ENCODE measurements at regions not wholly inside any gene's neighbourhood (a gene's known extent, or its start where the extent isn't known, plus 50 kb on each side); places are given as distances from the start of the nearest gene placed in this dataset.

DNA sequence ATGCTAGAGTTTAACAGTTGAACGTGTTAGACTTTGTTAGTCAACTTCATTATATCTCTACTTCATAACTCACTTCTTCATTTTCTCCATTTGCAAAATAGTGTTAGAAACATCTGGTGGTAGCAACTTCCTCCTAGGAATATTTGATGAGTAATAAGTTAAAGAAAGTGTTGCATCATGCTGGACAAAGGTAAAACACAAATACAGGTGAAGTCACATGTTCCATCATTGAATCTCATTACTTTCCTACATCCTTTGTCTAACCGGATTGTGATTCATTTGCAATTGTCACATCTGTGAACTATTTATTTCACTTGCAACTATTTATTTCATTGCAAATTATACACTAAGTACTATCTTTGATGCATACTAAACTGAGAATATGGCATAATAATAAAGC lies 186.5 kb downstream of the TUSC7 start:
- Histone ChIP-seq H3K27me3 (no peaks in the 10 kb centered on the region), H3K4me1 (no peaks in the 10 kb centered on the region), H3K36me3 (no peaks in the 10 kb centered on the region), H3K27ac (no peak overlapping the region), H3K4me3 (no peak overlapping the region), H3K9me3 (no peaks in the 10 kb centered on the region)
- no peak for DNase-seq
- no peak for TF ChIP-seq POLR2A (IDR thresholded peaks at IDR 0.05)
- TF ChIP-seq, protein P1, sequence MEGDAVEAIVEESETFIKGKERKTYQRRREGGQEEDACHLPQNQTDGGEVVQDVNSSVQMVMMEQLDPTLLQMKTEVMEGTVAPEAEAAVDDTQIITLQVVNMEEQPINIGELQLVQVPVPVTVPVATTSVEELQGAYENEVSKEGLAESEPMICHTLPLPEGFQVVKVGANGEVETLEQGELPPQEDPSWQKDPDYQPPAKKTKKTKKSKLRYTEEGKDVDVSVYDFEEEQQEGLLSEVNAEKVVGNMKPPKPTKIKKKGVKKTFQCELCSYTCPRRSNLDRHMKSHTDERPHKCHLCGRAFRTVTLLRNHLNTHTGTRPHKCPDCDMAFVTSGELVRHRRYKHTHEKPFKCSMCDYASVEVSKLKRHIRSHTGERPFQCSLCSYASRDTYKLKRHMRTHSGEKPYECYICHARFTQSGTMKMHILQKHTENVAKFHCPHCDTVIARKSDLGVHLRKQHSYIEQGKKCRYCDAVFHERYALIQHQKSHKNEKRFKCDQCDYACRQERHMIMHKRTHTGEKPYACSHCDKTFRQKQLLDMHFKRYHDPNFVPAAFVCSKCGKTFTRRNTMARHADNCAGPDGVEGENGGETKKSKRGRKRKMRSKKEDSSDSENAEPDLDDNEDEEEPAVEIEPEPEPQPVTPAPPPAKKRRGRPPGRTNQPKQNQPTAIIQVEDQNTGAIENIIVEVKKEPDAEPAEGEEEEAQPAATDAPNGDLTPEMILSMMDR (IDR thresholded peaks at IDR 0.05) = no peak

DNA sequence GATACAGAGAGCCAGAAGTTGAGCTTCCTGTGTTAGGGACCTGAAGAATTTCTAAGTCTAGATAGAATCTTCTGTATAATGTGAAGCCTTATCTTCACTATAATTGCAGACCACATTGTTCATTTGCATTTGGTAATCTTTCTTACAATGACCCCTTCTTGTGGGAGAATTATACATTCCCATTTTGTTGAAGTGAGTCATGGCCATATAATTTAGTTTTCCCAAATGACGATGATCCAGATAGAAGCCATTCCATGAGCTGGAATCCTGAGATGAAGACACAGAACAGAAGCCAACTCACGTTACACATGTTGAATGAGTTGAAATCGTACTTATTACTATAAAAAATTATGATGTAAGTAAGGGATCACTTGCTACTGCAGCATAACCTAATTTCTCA lies 187.8 kb downstream of the TUSC7 start:
- Histone ChIP-seq H3K4me1 (no peaks in the 10 kb centered on the region), H3K27me3 (no peaks in the 10 kb centered on the region), H3K36me3 (no peaks in the 10 kb centered on the region), H3K9me3 (no peaks in the 10 kb centered on the region), H3K4me3 (no peak overlapping the region), H3K27ac (no peak overlapping the region)
- no peak for DNase-seq
- TF ChIP-seq POLR2A (IDR thresholded peaks at IDR 0.05) = no peak
- TF ChIP-seq, protein P1 (IDR thresholded peaks at IDR 0.05) = no peak

DNA sequence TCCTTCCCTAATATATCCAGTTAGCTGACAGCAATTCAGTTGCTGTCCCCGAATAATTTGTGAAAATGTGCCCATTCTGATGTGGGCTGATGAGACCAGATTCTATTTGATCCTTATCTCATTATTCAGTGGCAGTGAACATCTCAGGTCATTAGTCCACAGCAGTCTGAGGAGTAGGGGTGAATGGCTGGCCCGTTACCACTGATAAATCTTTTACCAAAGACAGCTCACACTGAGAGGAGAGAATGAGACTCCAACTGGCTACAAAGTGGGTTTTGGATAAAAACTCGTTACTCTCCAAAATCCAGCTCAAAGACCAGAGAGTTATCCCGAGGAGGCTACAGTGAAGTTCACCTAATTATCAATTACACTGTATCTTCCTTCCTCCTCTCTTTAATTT lies 189.7 kb downstream of the TUSC7 start:
- no peaks in the 10 kb centered on the region for H3K36me3 ChIP-seq
- TF ChIP-seq, protein P1 (IDR thresholded peaks at IDR 0.05) = no peak
- TF ChIP-seq POLR2A (IDR thresholded peaks at IDR 0.05) = no peak
- H3K4me1 ChIP-seq = no peaks in the 10 kb centered on the region

DNA sequence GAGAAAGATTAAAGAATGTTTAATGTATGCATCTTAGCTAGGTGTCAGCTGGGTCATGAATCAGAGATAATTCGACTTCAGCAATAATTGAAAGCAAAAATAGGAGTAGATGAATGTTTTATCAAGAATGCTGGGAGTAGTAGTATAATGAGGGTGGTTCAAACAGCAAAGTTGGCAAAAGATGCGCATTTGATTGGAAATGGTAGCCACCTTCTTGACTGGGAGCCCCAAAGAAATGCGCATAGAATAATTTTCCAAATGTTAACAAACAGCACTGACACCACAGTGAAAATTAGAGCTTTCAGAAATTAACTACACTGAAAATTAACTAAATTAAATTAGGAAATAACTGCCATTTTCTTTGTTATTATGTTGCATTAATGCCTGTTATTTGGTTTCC lies 195.8 kb downstream of the TUSC7 start:
- Histone ChIP-seq H3K9me3 (no peaks in the 10 kb centered on the region), H3K36me3 (no peaks in the 10 kb centered on the region), H3K4me1 (no peaks in the 10 kb centered on the region), H3K4me3 (no peak overlapping the region), H3K27me3 (no peaks in the 10 kb centered on the region), H3K27ac (no peak overlapping the region)
- TF ChIP-seq, protein P1 (IDR thresholded peaks at IDR 0.05) = no peak
- TF ChIP-seq POLR2A (IDR thresholded peaks at IDR 0.05) = no peak
- no peak for DNase-seq

More for the DNA sequence above, 189.7 kb downstream of the TUSC7 start:
- Histone ChIP-seq H3K4me3 (no peak overlapping the region), H3K9me3 (no peaks in the 10 kb centered on the region), H3K27ac (no peak overlapping the region), H3K27me3 (no peaks in the 10 kb centered on the region)
- no peak for DNase-seq

DNA sequence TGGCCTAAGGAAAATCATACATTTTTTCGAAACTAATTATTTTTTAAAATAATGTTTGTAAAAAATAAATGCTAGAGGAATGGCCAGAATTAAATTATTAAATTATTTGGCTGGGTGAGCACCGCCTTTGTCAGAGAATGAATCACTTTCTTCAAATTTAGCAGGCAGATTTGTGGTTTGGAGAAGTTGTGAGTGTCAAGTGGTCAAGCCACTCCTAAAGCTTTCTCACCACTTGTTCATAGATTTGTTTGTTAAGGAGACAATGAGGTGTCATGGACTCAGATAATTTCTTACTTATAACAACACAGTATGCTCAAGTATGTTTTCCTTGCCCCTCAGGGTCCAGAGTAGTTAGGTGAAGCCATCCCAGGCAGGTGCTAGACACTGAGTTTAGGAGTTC lies 196.2 kb downstream of the TUSC7 start:
- Histone ChIP-seq H3K4me3 (no peak overlapping the region), H3K27ac (no peak overlapping the region), H3K27me3 (no peaks in the 10 kb centered on the region), H3K36me3 (no peaks in the 10 kb centered on the region), H3K9me3 (no peaks in the 10 kb centered on the region), H3K4me1 (no peaks in the 10 kb centered on the region)
- TF ChIP-seq POLR2A (IDR thresholded peaks at IDR 0.05) = no peak
- no peak for DNase-seq

DNA sequence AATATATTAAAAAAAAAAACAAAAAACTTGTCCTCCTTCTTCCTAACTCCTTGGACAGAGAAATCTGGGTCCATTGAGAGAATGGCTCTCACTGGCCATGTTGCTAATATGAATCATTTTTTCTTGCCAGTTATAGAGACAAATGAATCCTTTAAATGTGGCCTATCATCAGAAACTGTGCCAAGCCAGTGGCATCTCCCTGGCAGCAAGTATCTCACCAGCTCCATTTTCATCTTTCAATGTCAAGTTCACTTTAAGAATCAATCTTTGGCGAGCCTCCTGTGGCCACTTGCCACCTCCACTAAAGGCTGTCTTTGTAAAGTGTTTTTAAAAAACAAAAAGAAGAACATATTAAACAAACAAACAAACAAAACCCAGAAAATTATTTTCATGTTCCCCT lies 202.5 kb downstream of the TUSC7 start:
- H3K27ac ChIP-seq = no peak overlapping the region
- no peak for TF ChIP-seq POLR2A (IDR thresholded peaks at IDR 0.05)
- TF ChIP-seq, protein P1 (IDR thresholded peaks at IDR 0.05) = no peak
- no peaks in the 10 kb centered on the region for H3K4me1 ChIP-seq
- no peaks in the 10 kb centered on the region for H3K36me3 ChIP-seq
- H3K9me3 ChIP-seq = no peaks in the 10 kb centered on the region
- no peak for DNase-seq
- H3K4me3 ChIP-seq = no peak overlapping the region
- no peaks in the 10 kb centered on the region for H3K27me3 ChIP-seq

All from Peyer's patch (tissue), 4 donors.